Neural progenitor cell (in vitro differentiated cells): ENCODE measurements at regions not wholly inside any gene's neighbourhood (a gene's known extent, or its start where the extent isn't known, plus 50 kb on each side); places are given as distances from the start of the nearest gene placed in this dataset.

Experiments
- DNase-seq: peaks from one replicate; pipeline ENCODE4 v3.0.0-alpha.2; 2016; ENCODE audit warnings: low spot score
- H2AFZ ChIP-seq: fragments of 200-600 bp; sonication (generic); replicated peaks from 2 replicates; pipeline ENCODE4 v1.6.1; 2016; ENCODE audit warnings: antibody characterized with exemption
- H3F3A ChIP-seq: fragments of 200-600 bp; sonication (generic); 2 replicates; pipeline ENCODE4 v1.6.1; 2016; ENCODE audit warnings: antibody characterized with exemption, low read depth
- H3K27ac ChIP-seq: fragments of 200-600 bp; sonication (generic); 2 replicates; pipeline ENCODE4 v1.5.1; 2016; ENCODE audit warnings: mild to moderate bottlenecking
- H3K27me3 ChIP-seq: fragments of 200-600 bp; sonication (generic); 2 replicates; pipeline ENCODE4 v1.6.1; 2016; ENCODE audit warnings: mild to moderate bottlenecking, moderate library complexity
- H3K36me3 ChIP-seq: fragments of 200-600 bp; sonication (generic); 2 replicates; pipeline ENCODE4 v1.5.1; 2016
- H3K4me1 ChIP-seq: fragments of 200-600 bp; sonication (generic); 2 replicates; pipeline ENCODE4 v1.6.1; 2016; ENCODE audit warnings: mixed run types
- H3K4me2 ChIP-seq: fragments of 200-600 bp; sonication (generic); 2 replicates; pipeline ENCODE4 v1.6.1; 2016
- H3K4me3 ChIP-seq: fragments of 200-600 bp; sonication (generic); 2 replicates; pipeline ENCODE4 v1.5.1; 2016
- H3K79me2 ChIP-seq: fragments of 200-600 bp; sonication (generic); 2 replicates; pipeline ENCODE4 v1.6.1; 2016; ENCODE audit warnings: low read depth
- H3K9ac ChIP-seq: fragments of 200-600 bp; sonication (generic); 2 replicates; pipeline ENCODE4 v1.6.1; 2016
- H3K9me3 ChIP-seq: fragments of 200-600 bp; sonication (generic); 2 replicates; pipeline ENCODE4 v1.5.1; 2016; ENCODE audit warnings: low read depth
- H4K20me1 ChIP-seq: fragments of 200-600 bp; sonication (generic); 2 replicates; pipeline ENCODE4 v1.6.1; 2016; ENCODE audit warnings: low read depth
- H3K27ac Mint-ChIP-seq: 3 replicates; pipeline ENCODE4 v1.8.0; 2021; ENCODE audit warnings: mixed read lengths
- H3K27me3 Mint-ChIP-seq: 2 replicates; pipeline ENCODE4 v1.8.0; 2022; ENCODE audit warnings: low read depth, mild to moderate bottlenecking, inconsistent platforms, moderate library complexity, mixed read lengths; ENCODE audit not compliant: insufficient read depth
- H3K36me3 Mint-ChIP-seq: 3 replicates; pipeline ENCODE4 v1.8.0; 2021; ENCODE audit warnings: mixed read lengths
- H3K4me1 Mint-ChIP-seq: 3 replicates; pipeline ENCODE4 v1.8.0; 2021; ENCODE audit warnings: mixed read lengths
- H3K4me3 Mint-ChIP-seq: 3 replicates; pipeline ENCODE4 v1.8.0; 2021; ENCODE audit warnings: mild to moderate bottlenecking, moderate library complexity, mixed read lengths
- H3K9me3 Mint-ChIP-seq: 3 replicates; pipeline ENCODE4 v1.8.0; 2020; ENCODE audit warnings: mixed read lengths
- CTCF ChIP-seq: fragments of 200-600 bp; sonication (generic); IDR thresholded peaks from 2 replicates; pipeline ENCODE4 v1.5.1; 2017; ENCODE audit warnings: antibody characterized with exemption, mild to moderate bottlenecking
- EZH2 ChIP-seq: fragments of 200-600 bp; sonication (generic); IDR thresholded peaks from 2 replicates; pipeline ENCODE4 v1.6.1; 2017; ENCODE audit warnings: antibody characterized with exemption, mild to moderate bottlenecking, moderate library complexity
- EZH2phosphoT487 ChIP-seq: fragments of 200-600 bp; sonication (generic); IDR thresholded peaks from 2 replicates; pipeline ENCODE4 v1.6.1; 2017; ENCODE audit warnings: antibody characterized with exemption

- Mint-ChIP-seq H3K36me3 (peaks cover 14% of the 10 kb centered on the region), H3K27ac (peak overlapping the region; percentile 96), H3K4me1 (peaks cover 35% of the 10 kb centered on the region), H3K4me3 (peak overlapping the region; percentile 48), H3K27me3 (no peaks in the 10 kb centered on the region), H3K9me3 (peaks cover 11% of the 10 kb centered on the region)
- Histone ChIP-seq H3K36me3 (no peaks in the 10 kb centered on the region), H4K20me1 (no peaks in the 10 kb centered on the region), H3K79me2 (no peaks in the 10 kb centered on the region), H3K4me3 (no peak overlapping the region), H2AFZ (no peak overlapping the region), H3K9ac (no peak overlapping the region), H3F3A (peaks cover 27% of the 10 kb centered on the region), H3K4me2 (peak overlapping the region; percentile 32), H3K4me1 (peaks cover 31% of the 10 kb centered on the region), H3K27ac (peak overlapping the region; percentile 75), H3K9me3 (no peaks in the 10 kb centered on the region), H3K27me3 (no peaks in the 10 kb centered on the region)
- TF ChIP-seq EZH2 = no peak
- no peak for TF ChIP-seq EZH2phosphoT487
- TF ChIP-seq CTCF = no peak
- peak; percentile 57 for DNase-seq
These were observed 417.1 kb downstream of the HRH4 start for GRCh38 chr18:24877546-24877945.

- Mint-ChIP-seq H3K27me3 (no peaks in the 10 kb centered on the region), H3K4me1 (peaks cover 35% of the 10 kb centered on the region), H3K9me3 (peaks cover 11% of the 10 kb centered on the region), H3K27ac (peak overlapping the region; percentile 59), H3K36me3 (peaks cover 14% of the 10 kb centered on the region), H3K4me3 (peak overlapping the region; percentile 4)
- Histone ChIP-seq H3K27ac (peak overlapping the region; percentile 75), H2AFZ (no peak overlapping the region), H4K20me1 (no peaks in the 10 kb centered on the region), H3K4me3 (no peak overlapping the region), H3K4me2 (peak overlapping the region; percentile 32), H3F3A (peaks cover 27% of the 10 kb centered on the region), H3K79me2 (no peaks in the 10 kb centered on the region), H3K36me3 (no peaks in the 10 kb centered on the region), H3K9ac (no peak overlapping the region), H3K27me3 (no peaks in the 10 kb centered on the region), H3K9me3 (no peaks in the 10 kb centered on the region), H3K4me1 (peaks cover 31% of the 10 kb centered on the region)
- no peak for TF ChIP-seq EZH2
- TF ChIP-seq CTCF = peak; percentile 76
- peak; percentile 53 for DNase-seq
These were observed 417.9 kb downstream of the HRH4 start for GRCh38 chr18:24878289-24878688.

GRCh38 chr18:24885276-24885675, 424.8 kb downstream of the HRH4 start:
- H4K20me1 ChIP-seq = no peaks in the 10 kb centered on the region
- H3K4me1 ChIP-seq = peaks cover 17% of the 10 kb centered on the region
- no peak overlapping the region for H3K4me2 ChIP-seq
- Mint-ChIP-seq H3K9me3 (peaks cover 10% of the 10 kb centered on the region), H3K27me3 (no peaks in the 10 kb centered on the region), H3K4me1 (peaks cover 13% of the 10 kb centered on the region), H3K36me3 (peaks cover 6% of the 10 kb centered on the region), H3K27ac (peak overlapping the region; percentile 11), H3K4me3 (no peak overlapping the region)
- no peak overlapping the region for H3K27ac ChIP-seq
- DNase-seq = peak; percentile 42
- H3K9me3 ChIP-seq = no peaks in the 10 kb centered on the region
- H3F3A ChIP-seq = peaks cover 11% of the 10 kb centered on the region
- no peaks in the 10 kb centered on the region for H3K36me3 ChIP-seq
- H2AFZ ChIP-seq = no peak overlapping the region
- no peaks in the 10 kb centered on the region for H3K27me3 ChIP-seq
- TF ChIP-seq CTCF = no peak
- no peak for TF ChIP-seq EZH2
- TF ChIP-seq EZH2phosphoT487 = no peak
- no peaks in the 10 kb centered on the region for H3K79me2 ChIP-seq
- no peak overlapping the region for H3K4me3 ChIP-seq
- no peak overlapping the region for H3K9ac ChIP-seq
